Neural crest cell (in vitro differentiated cells): ENCODE measurements at regions not wholly inside any gene's neighbourhood (a gene's known extent, or its start where the extent isn't known, plus 50 kb on each side); places are given as distances from the start of the nearest gene placed in this dataset.

Source experiments
- DNase-seq: peaks from one replicate; pipeline ENCODE4 v3.0.0; 2021; ENCODE audit warnings: low read depth, mixed read lengths, low spot score
- H3K27ac Mint-ChIP-seq: one replicate; pipeline ENCODE4 v1.8.0; 2021; ENCODE audit warnings: mild to moderate bottlenecking, mixed read lengths; ENCODE audit not compliant: unreplicated experiment
- H3K27me3 Mint-ChIP-seq: 2 replicates; pipeline ENCODE4 v1.8.0; 2021; ENCODE audit warnings: low read depth, mild to moderate bottlenecking, mixed read lengths
- H3K36me3 Mint-ChIP-seq: 2 replicates; pipeline ENCODE4 v1.8.0; 2021; ENCODE audit warnings: low read depth, mild to moderate bottlenecking, mixed read lengths
- H3K4me1 Mint-ChIP-seq: 2 replicates; pipeline ENCODE4 v1.8.0; 2021; ENCODE audit warnings: mixed read lengths
- H3K4me3 Mint-ChIP-seq: one replicate; pipeline ENCODE4 v1.8.0; 2021; ENCODE audit warnings: mild to moderate bottlenecking, mixed read lengths
- H3K9me3 Mint-ChIP-seq: 2 replicates; pipeline ENCODE4 v1.8.0; 2021; ENCODE audit warnings: mixed read lengths
- CTCF ChIP-seq: fragments of 200-600 bp; sonication (generic); conservative IDR thresholded peaks from 2 replicates; pipeline ENCODE4 v1.5.0; 2021; ENCODE audit warnings: antibody characterized with exemption, mild to moderate bottlenecking

GRCh38 chr7:26091933-26092332 lies 60.1 kb upstream of the NFE2L3 start:
- Mint-ChIP-seq H3K27ac (no peak overlapping the region), H3K4me1 (peaks cover 20% of the 10 kb centered on the region), H3K9me3 (no peaks in the 10 kb centered on the region), H3K36me3 (no peaks in the 10 kb centered on the region), H3K4me3 (no peak overlapping the region), H3K27me3 (no peaks in the 10 kb centered on the region)
- no peak for DNase-seq
- peak; percentile 49 for TF ChIP-seq CTCF

GRCh38 chr7:26093023-26093422 lies 59.0 kb upstream of the NFE2L3 start:
- Mint-ChIP-seq H3K9me3 (no peaks in the 10 kb centered on the region), H3K4me1 (peaks cover 25% of the 10 kb centered on the region), H3K27ac (no peak overlapping the region)

GRCh38 chr7:26096136-26096535 lies 55.9 kb upstream of the NFE2L3 start:
- no peaks in the 10 kb centered on the region for H3K27me3 Mint-ChIP-seq
- peaks cover 24% of the 10 kb centered on the region for H3K4me1 Mint-ChIP-seq
- H3K36me3 Mint-ChIP-seq: no peaks in the 10 kb centered on the region
- H3K27ac Mint-ChIP-seq: no peak overlapping the region
- no peak overlapping the region for H3K4me3 Mint-ChIP-seq
- TF ChIP-seq CTCF: no peak
- no peaks in the 10 kb centered on the region for H3K9me3 Mint-ChIP-seq
- DNase-seq: no peak

More at GRCh38 chr7:26093023-26093422, 59.0 kb upstream of the NFE2L3 start:
- Mint-ChIP-seq H3K4me3 (no peak overlapping the region), H3K27me3 (no peaks in the 10 kb centered on the region), H3K36me3 (no peaks in the 10 kb centered on the region)
- no peak for DNase-seq
- no peak for TF ChIP-seq CTCF

GRCh38 chr7:26097837-26098668 lies 53.9 kb upstream of the NFE2L3 start:
- no peak overlapping the region for H3K27ac Mint-ChIP-seq
- no peaks in the 10 kb centered on the region for H3K27me3 Mint-ChIP-seq
- TF ChIP-seq CTCF: no peak
- no peaks in the 10 kb centered on the region for H3K36me3 Mint-ChIP-seq
- H3K4me3 Mint-ChIP-seq: no peak overlapping the region
- DNase-seq: no peak
- no peaks in the 10 kb centered on the region for H3K9me3 Mint-ChIP-seq
- H3K4me1 Mint-ChIP-seq: peaks cover 32% of the 10 kb centered on the region

GRCh38 chr7:26099236-26099635 lies 52.8 kb upstream of the NFE2L3 start:
- no peaks in the 10 kb centered on the region for H3K36me3 Mint-ChIP-seq
- H3K4me1 Mint-ChIP-seq: peaks cover 37% of the 10 kb centered on the region
- no peak overlapping the region for H3K4me3 Mint-ChIP-seq
- no peak for TF ChIP-seq CTCF
- no peaks in the 10 kb centered on the region for H3K27me3 Mint-ChIP-seq
- H3K9me3 Mint-ChIP-seq: no peaks in the 10 kb centered on the region
- H3K27ac Mint-ChIP-seq: no peak overlapping the region
- DNase-seq: no peak
